GM19328 (cell line): ENCODE measurements at regions not wholly inside any gene's neighbourhood (a gene's known extent, or its start where the extent isn't known, plus 50 kb on each side); places are given as distances from the start of the nearest gene placed in this dataset.

Source experiments
- ATAC-seq: cut with Tn5 transposase; IDR thresholded peaks from one replicate; pipeline ENCODE4 v1.9.1; 2021; ENCODE audit warnings: mild to moderate bottlenecking, moderate library complexity; ENCODE audit not compliant: unreplicated experiment

- no peak for ATAC-seq
Observed at GRCh38 chr7:41027428-41028115, 675.3 kb downstream of the INHBA start.

GRCh38 chr7:41024126-41024525, 678.8 kb downstream of the INHBA start:
- ATAC-seq = no peak

GRCh38 chr7:41020056-41020455, 682.8 kb downstream of the INHBA start:
- ATAC-seq = no peak

- no peak for ATAC-seq
Observed at GRCh38 chr7:41013117-41013516, 689.8 kb downstream of the INHBA start.

- no peak for ATAC-seq
Observed at GRCh38 chr7:41012041-41012440, 690.8 kb downstream of the INHBA start.

GRCh38 chr7:41010967-41011366, 691.9 kb downstream of the INHBA start:
- ATAC-seq = no peak

GRCh38 chr7:41010418-41010817, 692.5 kb downstream of the INHBA start:
- ATAC-seq = no peak

GRCh38 chr7:41007811-41008210, 695.1 kb downstream of the INHBA start:
- no peak for ATAC-seq

- ATAC-seq = no peak
Observed at GRCh38 chr7:41007351-41007751, 695.5 kb downstream of the INHBA start.

- no peak for ATAC-seq
Observed at GRCh38 chr7:41006306-41006995, 696.4 kb downstream of the INHBA start.

- no peak for ATAC-seq
Observed at GRCh38 chr7:41005374-41005901, 697.5 kb downstream of the INHBA start.

- ATAC-seq = no peak
Observed at GRCh38 chr7:41003977-41004376, 698.9 kb downstream of the INHBA start.

- no peak for ATAC-seq
Observed at GRCh38 chr7:41003611-41003940, 699.3 kb downstream of the INHBA start.

- ATAC-seq = no peak
Observed at GRCh38 chr7:41002741-41003610, 699.9 kb downstream of the INHBA start.

GRCh38 chr7:41000042-41000441, 702.8 kb downstream of the INHBA start:
- ATAC-seq = no peak

GRCh38 chr7:40996233-40996677, 706.6 kb downstream of the INHBA start:
- ATAC-seq = no peak

GRCh38 chr7:40990841-40991240, 712.0 kb downstream of the INHBA start:
- ATAC-seq = no peak

GRCh38 chr7:40987571-40987970, 715.3 kb downstream of the INHBA start:
- ATAC-seq = no peak

- no peak for ATAC-seq
Observed at GRCh38 chr7:40986351-40986873, 716.5 kb downstream of the INHBA start.

GRCh38 chr7:40983111-40983510, 719.8 kb downstream of the INHBA start:
- no peak for ATAC-seq

- ATAC-seq = no peak
Observed at GRCh38 chr7:40979296-40979695, 723.6 kb downstream of the INHBA start.
